ENCODE measurements at regions not wholly inside any gene's neighbourhood (a gene's known extent, or its start where the extent isn't known, plus 50 kb on each side); places are given as distances from the start of the nearest gene placed in this dataset.
"Not testable (repeated sequence)": the region's sequence is repeated elsewhere in the genome, so short reads cannot be mapped to it uniquely, and the experiment has no call there.

DNA sequence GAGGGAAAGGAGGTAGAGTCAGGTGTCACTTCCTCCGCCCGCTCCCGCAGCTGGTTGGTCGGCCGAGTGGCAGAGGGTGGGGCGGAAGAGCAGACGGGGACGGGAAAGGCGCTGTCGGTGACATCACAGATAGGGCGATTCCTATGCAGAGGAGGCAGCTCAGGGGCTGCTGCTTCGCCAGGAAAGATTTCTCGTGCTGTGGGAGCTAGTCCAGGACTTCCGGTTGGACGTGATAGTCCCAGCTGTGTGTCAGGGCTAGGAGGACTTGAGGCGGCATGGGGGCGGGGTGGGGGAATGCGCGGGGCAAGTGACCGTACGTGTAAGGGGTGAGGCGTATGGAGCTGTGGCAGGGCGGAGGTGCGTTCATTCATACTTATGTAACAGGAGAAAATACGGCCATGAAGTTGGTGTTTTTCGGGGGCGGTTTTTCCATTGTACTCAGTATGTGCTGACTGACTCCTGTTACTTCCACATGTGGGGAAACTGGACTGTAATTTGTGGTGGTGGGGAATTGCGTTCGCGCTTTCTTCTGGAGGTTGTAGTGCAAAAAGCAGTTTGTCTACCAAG lies 60.1 kb upstream of the NBPF8 start:
- TF ChIP-seq, protein P1, sequence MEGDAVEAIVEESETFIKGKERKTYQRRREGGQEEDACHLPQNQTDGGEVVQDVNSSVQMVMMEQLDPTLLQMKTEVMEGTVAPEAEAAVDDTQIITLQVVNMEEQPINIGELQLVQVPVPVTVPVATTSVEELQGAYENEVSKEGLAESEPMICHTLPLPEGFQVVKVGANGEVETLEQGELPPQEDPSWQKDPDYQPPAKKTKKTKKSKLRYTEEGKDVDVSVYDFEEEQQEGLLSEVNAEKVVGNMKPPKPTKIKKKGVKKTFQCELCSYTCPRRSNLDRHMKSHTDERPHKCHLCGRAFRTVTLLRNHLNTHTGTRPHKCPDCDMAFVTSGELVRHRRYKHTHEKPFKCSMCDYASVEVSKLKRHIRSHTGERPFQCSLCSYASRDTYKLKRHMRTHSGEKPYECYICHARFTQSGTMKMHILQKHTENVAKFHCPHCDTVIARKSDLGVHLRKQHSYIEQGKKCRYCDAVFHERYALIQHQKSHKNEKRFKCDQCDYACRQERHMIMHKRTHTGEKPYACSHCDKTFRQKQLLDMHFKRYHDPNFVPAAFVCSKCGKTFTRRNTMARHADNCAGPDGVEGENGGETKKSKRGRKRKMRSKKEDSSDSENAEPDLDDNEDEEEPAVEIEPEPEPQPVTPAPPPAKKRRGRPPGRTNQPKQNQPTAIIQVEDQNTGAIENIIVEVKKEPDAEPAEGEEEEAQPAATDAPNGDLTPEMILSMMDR (conservative IDR thresholded peaks at IDR 0.05; ENCODE audit: low read depth, low read length): not testable (repeated sequence)
- TF ChIP-seq EZH2 (IDR thresholded peaks at IDR 0.05; ENCODE audit: low read length, unreplicated experiment); EZH2phosphoT487 (IDR thresholded peaks at IDR 0.05; ENCODE audit: borderline replicate concordance, low read length): not testable (repeated sequence)
